Activated naive CD4-positive, alpha-beta T cell treated with anti-CD3 and anti-CD28 coated beads for 36 hours (primary cell): ENCODE measurements at regions not wholly inside any gene's neighbourhood (a gene's known extent, or its start where the extent isn't known, plus 50 kb on each side); places are given as distances from the start of the nearest gene placed in this dataset.
"Not testable (repeated sequence)": the region's sequence is repeated elsewhere in the genome, so short reads cannot be mapped to it uniquely, and the experiment has no call there.

Experiments
- CTCF ChIA-PET: fragments of 350-600 bp; sonication (Branson Sonifier 250); formaldehyde crosslinking; loops from one replicate; lab custom pipeline; 2021; ENCODE audit warnings: antibody characterized with exemption; lab: Charles Lee
- DNase-seq: peaks from one replicate; pipeline ENCODE4 v3.0.0-alpha.2; 2020
- H3K27ac Mint-ChIP-seq: one replicate; pipeline ENCODE4 v1.8.0; 2021; ENCODE audit warnings: mild to moderate bottlenecking, mixed read lengths
- H3K27me3 Mint-ChIP-seq: one replicate; pipeline ENCODE4 v1.8.0; 2021; ENCODE audit warnings: low read depth, mixed read lengths
- H3K36me3 Mint-ChIP-seq: one replicate; pipeline ENCODE4 v1.8.0; 2021; ENCODE audit warnings: low read depth, mixed read lengths
- H3K4me1 Mint-ChIP-seq: one replicate; pipeline ENCODE4 v1.8.0; 2021; ENCODE audit warnings: low read depth, mixed read lengths
- H3K4me3 Mint-ChIP-seq: one replicate; pipeline ENCODE4 v1.8.0; 2021; ENCODE audit warnings: mild to moderate bottlenecking, moderate library complexity, mixed read lengths
- H3K9me3 Mint-ChIP-seq: one replicate; pipeline ENCODE4 v1.8.0; 2021; ENCODE audit warnings: mixed read lengths
- intact Hi-C: fragments of 100-400 bp; cut with micrococcal nuclease; formaldehyde crosslinking; loops from one replicate; pipeline ENCODE4 v1.15.1; 2023

DNA sequence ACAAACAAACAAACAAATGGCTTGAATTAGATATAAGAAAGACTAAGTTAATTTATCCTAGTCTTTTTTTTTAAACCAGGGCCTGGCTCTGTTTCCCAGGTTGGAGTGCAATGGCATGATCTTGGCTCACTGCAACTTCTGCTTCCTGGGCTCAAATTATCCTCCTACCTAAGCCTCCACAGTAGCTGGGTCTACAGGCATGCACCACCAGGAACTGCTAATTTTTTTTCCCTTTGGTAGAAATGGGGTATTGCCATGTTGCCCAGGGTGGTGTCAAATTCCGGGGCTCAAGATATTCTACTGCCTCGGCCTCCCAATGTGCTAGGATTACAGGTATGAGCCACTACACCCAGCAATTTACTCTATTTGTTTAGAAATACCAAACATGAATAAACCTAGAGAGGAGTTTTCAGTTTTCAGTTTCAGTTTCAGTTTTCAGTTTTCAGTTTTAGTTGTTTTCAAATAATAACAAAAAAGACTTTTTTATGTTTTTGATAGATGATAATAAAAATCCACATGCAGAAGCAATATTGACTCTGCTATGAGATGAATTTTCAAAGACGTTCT lies 817.0 kb downstream of the FLRT2 start:
- CTCF ChIA-PET: no interaction called here
- H3K4me1 Mint-ChIP-seq: peaks cover 4% of the 10 kb centered on the region
- intact Hi-C loops: no loop called here
- H3K4me3 Mint-ChIP-seq: no peak overlapping the region
- no peak overlapping the region for H3K27ac Mint-ChIP-seq
- H3K9me3 Mint-ChIP-seq: peaks cover 2% of the 10 kb centered on the region
- no peaks in the 10 kb centered on the region for H3K27me3 Mint-ChIP-seq
- DNase-seq: no peak
- no peaks in the 10 kb centered on the region for H3K36me3 Mint-ChIP-seq

DNA sequence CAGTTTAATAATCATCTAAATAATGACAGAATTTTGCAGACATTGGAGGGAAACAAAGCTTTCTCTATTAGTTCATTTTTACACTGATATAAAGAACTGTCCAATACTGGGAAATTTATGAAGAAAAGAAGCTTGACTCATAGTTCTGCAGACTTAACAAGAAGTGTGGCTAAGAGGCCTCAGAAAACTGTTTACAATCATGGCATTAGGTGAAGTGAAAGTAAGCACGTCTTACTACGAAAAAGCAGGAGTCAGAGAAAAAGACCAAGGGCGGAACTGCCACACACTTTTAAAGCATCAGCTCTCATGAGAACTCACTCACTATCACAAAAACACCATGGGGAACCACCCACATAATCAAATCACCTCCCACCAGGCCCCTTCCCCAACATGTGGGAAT lies 804.4 kb downstream of the FLRT2 start:
- no peak for DNase-seq
- peaks cover 6% of the 10 kb centered on the region for H3K9me3 Mint-ChIP-seq
- CTCF ChIA-PET: no interaction called here
- no peaks in the 10 kb centered on the region for H3K27me3 Mint-ChIP-seq
- no peaks in the 10 kb centered on the region for H3K4me1 Mint-ChIP-seq
- intact Hi-C loops: no loop called here
- H3K36me3 Mint-ChIP-seq: no peaks in the 10 kb centered on the region
- no peak overlapping the region for H3K27ac Mint-ChIP-seq
- no peak overlapping the region for H3K4me3 Mint-ChIP-seq

DNA sequence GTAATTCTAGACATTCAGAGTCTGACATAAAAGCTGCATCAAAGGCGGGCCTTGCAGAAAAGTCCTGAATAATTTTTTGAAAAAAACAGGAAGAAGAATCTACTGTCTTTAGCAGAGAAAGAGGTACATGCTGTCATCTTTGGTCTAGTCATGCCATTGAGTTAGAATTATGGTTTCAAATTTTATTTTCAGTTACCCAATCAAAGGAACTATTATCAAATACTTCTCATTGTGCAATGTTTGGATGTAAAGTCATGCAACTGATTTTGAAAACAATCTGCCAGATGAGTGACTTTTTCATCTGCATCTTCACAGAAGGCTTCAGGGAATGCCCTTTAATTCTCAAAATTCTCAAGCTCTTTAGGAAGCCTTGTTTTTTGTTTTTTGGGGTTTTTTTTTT lies 803.5 kb downstream of the FLRT2 start:
- Mint-ChIP-seq H3K36me3 (no peaks in the 10 kb centered on the region), H3K27me3 (no peaks in the 10 kb centered on the region), H3K9me3 (peaks cover 6% of the 10 kb centered on the region), H3K27ac (no peak overlapping the region), H3K4me1 (no peaks in the 10 kb centered on the region), H3K4me3 (no peak overlapping the region)
- intact Hi-C loops: no loop called here
- no peak for DNase-seq
- CTCF ChIA-PET: no interaction called here

- Mint-ChIP-seq H3K36me3 (no peaks in the 10 kb centered on the region), H3K27me3 (no peaks in the 10 kb centered on the region), H3K27ac (no peak overlapping the region), H3K9me3 (no peaks in the 10 kb centered on the region), H3K4me1 (no peaks in the 10 kb centered on the region), H3K4me3 (no peak overlapping the region)
- intact Hi-C loops: no loop called here
- DNase-seq: no peak
- CTCF ChIA-PET: interaction anchor here (0.5 kb wide), 1 partner anchor 515 kb away, joined by 3 read pairs; no protein-coding TSS in a partner anchor
Measured at GRCh38 chr14:86331341-86331740, 801.4 kb downstream of the FLRT2 start.

DNA sequence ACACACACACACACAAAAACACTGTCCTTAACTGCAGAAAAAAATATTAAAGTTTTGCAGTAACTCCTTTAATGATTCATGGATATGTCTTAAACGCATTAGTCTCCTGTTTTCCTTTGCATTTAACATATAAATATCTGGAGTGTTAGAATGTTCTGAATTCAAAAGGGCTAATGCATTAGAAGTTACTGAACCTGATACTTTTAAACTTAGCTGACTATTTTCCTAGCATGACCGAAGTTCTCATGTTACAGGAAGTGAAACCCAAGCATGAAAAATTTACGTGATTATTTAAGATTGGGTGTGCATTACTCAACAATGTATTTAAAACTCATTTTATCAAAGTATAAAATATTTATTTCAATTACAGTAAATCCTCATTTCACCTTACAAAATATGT lies 791.2 kb downstream of the FLRT2 start:
- DNase-seq: no peak
- intact Hi-C loops: no loop called here
- H3K27ac Mint-ChIP-seq: no peak overlapping the region
- no peaks in the 10 kb centered on the region for H3K27me3 Mint-ChIP-seq
- no peak overlapping the region for H3K4me3 Mint-ChIP-seq
- no peaks in the 10 kb centered on the region for H3K36me3 Mint-ChIP-seq
- peaks cover 8% of the 10 kb centered on the region for H3K9me3 Mint-ChIP-seq
- H3K4me1 Mint-ChIP-seq: no peaks in the 10 kb centered on the region
- CTCF ChIA-PET: no interaction called here

- H3K4me1 Mint-ChIP-seq, H3K9me3 Mint-ChIP-seq, intact Hi-C loops, H3K4me3 Mint-ChIP-seq, H3K36me3 Mint-ChIP-seq, CTCF ChIA-PET, H3K27ac Mint-ChIP-seq, H3K27me3 Mint-ChIP-seq, DNase-seq: not testable (repeated sequence)
Measured at GRCh38 chr14:86312154-86312665, 782.3 kb downstream of the FLRT2 start.

DNA sequence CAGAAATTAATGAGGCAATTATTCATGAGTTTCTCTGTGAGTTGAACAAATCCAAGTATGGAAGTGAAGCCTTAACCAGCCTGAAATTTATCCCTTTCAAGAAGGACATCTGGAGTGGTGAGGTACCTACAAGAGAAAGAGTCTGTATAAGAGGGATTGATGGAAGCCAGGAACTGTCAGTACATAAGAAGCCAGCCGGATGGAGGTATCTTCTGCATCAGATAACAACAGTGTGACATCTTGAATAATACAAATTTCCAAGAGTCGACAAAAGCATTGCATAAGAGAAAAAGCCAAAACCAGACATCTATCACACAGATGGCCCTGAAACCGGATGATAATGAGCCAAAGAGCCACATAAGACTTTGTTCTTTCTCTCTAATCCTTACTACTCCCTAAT lies 781.2 kb downstream of the FLRT2 start:
- Mint-ChIP-seq H3K27ac (no peak overlapping the region), H3K4me1 (no peaks in the 10 kb centered on the region), H3K4me3 (no peak overlapping the region), H3K27me3 (no peaks in the 10 kb centered on the region), H3K36me3 (no peaks in the 10 kb centered on the region), H3K9me3 (peaks cover 2% of the 10 kb centered on the region)
- intact Hi-C loops: no loop called here
- DNase-seq: no peak
- CTCF ChIA-PET: no interaction called here

- H3K9me3 Mint-ChIP-seq: peaks cover 2% of the 10 kb centered on the region
- H3K27me3 Mint-ChIP-seq: no peaks in the 10 kb centered on the region
- no peak for DNase-seq
- H3K4me1 Mint-ChIP-seq: no peaks in the 10 kb centered on the region
- no peak overlapping the region for H3K4me3 Mint-ChIP-seq
- no peak overlapping the region for H3K27ac Mint-ChIP-seq
- H3K36me3 Mint-ChIP-seq: no peaks in the 10 kb centered on the region
- intact Hi-C loops: no loop called here
- CTCF ChIA-PET: no interaction called here
Measured at GRCh38 chr14:86310611-86311010, 780.7 kb downstream of the FLRT2 start.

DNA sequence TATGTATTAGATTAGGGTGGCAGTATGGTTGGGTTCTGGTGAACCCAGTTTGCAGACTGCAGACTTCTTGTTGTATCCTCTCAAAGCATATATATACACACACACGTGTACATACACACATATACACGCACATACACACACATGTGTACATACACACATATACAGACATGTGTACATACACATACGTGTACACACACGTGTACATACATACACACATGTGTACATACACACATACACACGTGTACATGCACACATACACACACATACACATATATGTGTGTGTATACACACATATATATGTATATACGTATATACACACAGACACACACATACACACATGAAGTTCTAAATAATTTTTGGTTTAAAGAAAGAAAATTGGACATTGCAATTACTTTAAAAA lies 780.2 kb downstream of the FLRT2 start:
- Mint-ChIP-seq H3K36me3 (no peaks in the 10 kb centered on the region), H3K4me3 (no peak overlapping the region), H3K4me1 (no peaks in the 10 kb centered on the region), H3K9me3 (peaks cover 2% of the 10 kb centered on the region), H3K27ac (no peak overlapping the region), H3K27me3 (no peaks in the 10 kb centered on the region)
- intact Hi-C loops: no loop called here
- CTCF ChIA-PET: no interaction called here
- DNase-seq: no peak

GRCh38 chr14:86305058-86305457 lies 775.1 kb downstream of the FLRT2 start:
- intact Hi-C loops: no loop called here
- CTCF ChIA-PET: no interaction called here
- no peak overlapping the region for H3K27ac Mint-ChIP-seq
- DNase-seq: no peak
- peaks cover 2% of the 10 kb centered on the region for H3K9me3 Mint-ChIP-seq
- H3K36me3 Mint-ChIP-seq: no peaks in the 10 kb centered on the region
- no peaks in the 10 kb centered on the region for H3K27me3 Mint-ChIP-seq
- no peaks in the 10 kb centered on the region for H3K4me1 Mint-ChIP-seq
- H3K4me3 Mint-ChIP-seq: no peak overlapping the region

DNA sequence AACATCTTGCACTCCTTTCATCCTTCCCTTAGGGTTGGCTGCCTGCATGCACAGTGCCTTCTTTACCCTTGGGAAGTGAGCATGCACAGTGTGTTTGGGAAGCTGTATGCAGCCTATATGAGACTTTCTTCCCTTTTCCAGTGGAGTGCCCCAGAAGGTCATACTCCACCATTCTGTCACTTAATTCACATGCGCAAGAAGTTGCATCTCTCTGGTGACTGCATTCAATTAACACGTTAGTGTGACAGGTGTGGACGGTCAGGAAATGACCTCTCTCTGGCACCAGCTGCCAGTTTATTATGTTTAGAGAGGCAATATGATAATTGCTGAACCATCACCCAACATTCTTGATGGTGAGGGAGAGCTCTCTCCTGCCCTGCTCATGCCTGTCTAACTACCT lies 770.0 kb downstream of the FLRT2 start:
- H3K36me3 Mint-ChIP-seq: no peaks in the 10 kb centered on the region
- peaks cover 4% of the 10 kb centered on the region for H3K9me3 Mint-ChIP-seq
- DNase-seq: no peak
- H3K4me1 Mint-ChIP-seq: no peaks in the 10 kb centered on the region
- intact Hi-C loops: no loop called here
- no peak overlapping the region for H3K27ac Mint-ChIP-seq
- no peaks in the 10 kb centered on the region for H3K27me3 Mint-ChIP-seq
- CTCF ChIA-PET: interaction anchor here (0.6 kb wide), 1 partner anchor 56 kb away, joined by 3 read pairs; no protein-coding TSS in a partner anchor
- no peak overlapping the region for H3K4me3 Mint-ChIP-seq

GRCh38 chr14:86296173-86296572 lies 766.2 kb downstream of the FLRT2 start:
- Mint-ChIP-seq H3K27me3 (no peaks in the 10 kb centered on the region), H3K4me1 (no peaks in the 10 kb centered on the region), H3K36me3 (no peaks in the 10 kb centered on the region), H3K27ac (no peak overlapping the region), H3K9me3 (peaks cover 4% of the 10 kb centered on the region), H3K4me3 (no peak overlapping the region)
- DNase-seq: no peak
- intact Hi-C loops: no loop called here
- CTCF ChIA-PET: no interaction called here

DNA sequence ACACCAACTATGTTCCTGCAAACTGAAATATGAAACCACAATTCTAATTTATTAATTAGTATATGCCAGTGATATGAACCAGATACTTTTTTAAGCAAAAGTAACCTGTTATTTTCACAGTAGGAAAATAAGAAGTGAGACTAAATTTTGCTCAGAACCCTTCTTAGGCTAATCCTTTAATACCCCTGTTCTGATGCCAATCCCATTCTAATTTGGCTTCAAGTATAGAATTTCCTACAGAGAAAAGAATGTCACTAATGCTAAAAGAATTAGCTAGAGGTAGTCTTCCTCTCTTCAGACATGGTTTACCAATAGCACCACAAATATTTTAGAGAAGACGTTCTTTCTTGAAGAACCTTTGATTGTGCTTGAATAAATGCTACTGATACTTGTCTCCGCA lies 758.4 kb downstream of the FLRT2 start:
- H3K36me3 Mint-ChIP-seq: no peaks in the 10 kb centered on the region
- CTCF ChIA-PET: no interaction called here

More for the DNA sequence above, 758.4 kb downstream of the FLRT2 start:
- DNase-seq: no peak
- H3K4me1 Mint-ChIP-seq: no peaks in the 10 kb centered on the region
- H3K27me3 Mint-ChIP-seq: no peaks in the 10 kb centered on the region
- H3K4me3 Mint-ChIP-seq: no peak overlapping the region
- H3K9me3 Mint-ChIP-seq: peaks cover 4% of the 10 kb centered on the region
- intact Hi-C loops: no loop called here
- H3K27ac Mint-ChIP-seq: no peak overlapping the region
